B cell (primary cell): ENCODE measurements at regions not wholly inside any gene's neighbourhood (a gene's known extent, or its start where the extent isn't known, plus 50 kb on each side); places are given as distances from the start of the nearest gene placed in this dataset.

Experiments used
- ATAC-seq: fragments of 200-7000 bp; cut with Tn5 transposase; one replicate; pipeline ENCODE4 v1.10.0; 2021; ENCODE audit warnings: low read depth, mild to moderate bottlenecking, moderate number of reproducible peaks, moderate library complexity
- CTCF ChIA-PET: fragments of 350-600 bp; sonication (Branson Sonifier 250); formaldehyde crosslinking; loops from one replicate; lab custom pipeline; 2021; ENCODE audit warnings: antibody characterized with exemption, inconsistent platforms; lab: Charles Lee
- POLR2A ChIA-PET: fragments of 350-600 bp; sonication (Branson Sonifier 250); formaldehyde crosslinking; loops from one replicate; lab custom pipeline; 2021; ENCODE audit warnings: antibody characterized with exemption; lab: Charles Lee
- DNase-seq: peaks from one replicate; pipeline ENCODE4 v3.0.0; 2013
- H2AFZ ChIP-seq: 2 replicates; pipeline ENCODE4 v1.6.1; 2012; ENCODE audit warnings: mild to moderate bottlenecking, low read depth, low read length; ENCODE audit not compliant: insufficient read depth, poor library complexity, severe bottlenecking
- H3K27ac ChIP-seq, 2 donors: 1 replicate in 1 of 2; 2 replicates in 1 of 2; pipeline ENCODE4 v1.5.1; 2012 to 2013; ENCODE audit warnings: low read length in 2 of 2, mild to moderate bottlenecking in 2 of 2, moderate library complexity in 1 of 2
- H3K27me3 ChIP-seq, 4 experiments: fragments of 200-600 bp in 1 of 4; sonication (generic) in 1 of 4; replicated peaks in 1 of 4; 1 replicate in 2 of 4; 2 replicates in 2 of 4; pipeline versions ENCODE4 v1.6.1 to v1.7.0; 2013 to 2016; ENCODE audit warnings: low read length in 3 of 4, mild to moderate bottlenecking in 2 of 4, mixed read lengths in 1 of 4, moderate library complexity in 1 of 4; ENCODE audit not compliant: insufficient read depth in 4 of 4, control insufficient read depth in 3 of 4; ENCODE audit errors: control extremely low read depth in 1 of 4
- H3K36me3 ChIP-seq, 2 experiments: replicated peaks in 1 of 2; 1 replicate in 1 of 2; 2 replicates in 1 of 2; pipeline versions ENCODE4 v1.6.1 to v1.7.1; 2013; ENCODE audit warnings: low read length in 1 of 2; ENCODE audit not compliant: insufficient read depth in 2 of 2, control insufficient read depth in 1 of 2; ENCODE audit errors: control extremely low read depth in 1 of 2, extremely low read depth in 1 of 2
- H3K4me1 ChIP-seq, 2 donors: fragments of 200-600 bp in 1 of 2; sonication (generic) in 1 of 2; 1 replicate in 1 of 2; 2 replicates in 1 of 2; pipeline versions ENCODE4 v1.5.1 to v1.6.1; 2013 to 2017; ENCODE audit warnings: low read length in 2 of 2; ENCODE audit not compliant: control insufficient read depth in 2 of 2, insufficient read depth in 2 of 2
- H3K4me2 ChIP-seq: replicated peaks from 2 replicates; pipeline ENCODE3; 2012; ENCODE audit warnings: mild to moderate bottlenecking, low read depth, low read length; ENCODE audit not compliant: poor library complexity, severe bottlenecking
- H3K4me3 ChIP-seq, 5 experiments: fragments of 200-600 bp in 1 of 5; sonication (generic) in 1 of 5; 1 replicate in 3 of 5; 2 replicates in 2 of 5; pipeline versions ENCODE4 v1.5.1 to v1.7.0; 2011 to 2016; ENCODE audit warnings: low read length in 4 of 5, mild to moderate bottlenecking in 4 of 5, low read depth in 2 of 5, control low read depth in 1 of 5, moderate library complexity in 1 of 5; ENCODE audit not compliant: insufficient read depth in 1 of 5; ENCODE audit errors: control extremely low read depth in 1 of 5, extremely low read depth in 1 of 5
- H3K79me2 ChIP-seq: fragments of 200-600 bp; sonication (generic); one replicate; pipeline ENCODE4 v1.6.0; 2016; ENCODE audit warnings: low read length; ENCODE audit not compliant: control insufficient read depth, insufficient read depth
- H3K9ac ChIP-seq: fragments of 200-600 bp; sonication (generic); 2 replicates; pipeline ENCODE4 v1.6.1; 2017; ENCODE audit warnings: mild to moderate bottlenecking, low read length, moderate library complexity
- H3K9me3 ChIP-seq, 3 donors: one replicate each; pipeline versions ENCODE4 v1.6.1 to v1.7.1; 2013; ENCODE audit warnings: low read length in 2 of 3; ENCODE audit not compliant: control insufficient read depth in 2 of 3, insufficient read depth in 1 of 3; ENCODE audit errors: control extremely low read depth in 1 of 3
- H4K20me1 ChIP-seq: 2 replicates; pipeline ENCODE4 v1.6.0; 2012; ENCODE audit warnings: mild to moderate bottlenecking, low read length; ENCODE audit not compliant: insufficient read depth, control insufficient read depth, poor library complexity, severe bottlenecking
- H3K27ac Mint-ChIP-seq: one replicate; pipeline ENCODE4 v1.8.0; 2021; ENCODE audit warnings: mixed read lengths
- H3K27me3 Mint-ChIP-seq: one replicate; pipeline ENCODE4 v1.8.0; 2021; ENCODE audit warnings: mixed read lengths
- H3K4me1 Mint-ChIP-seq: one replicate; pipeline ENCODE4 v1.8.0; 2021; ENCODE audit warnings: mixed read lengths
- H3K4me3 Mint-ChIP-seq: one replicate; pipeline ENCODE4 v1.8.0; 2021; ENCODE audit warnings: mixed read lengths
- H3K9me3 Mint-ChIP-seq: one replicate; pipeline ENCODE4 v1.8.0; 2022; ENCODE audit warnings: mixed read lengths; ENCODE audit not compliant: insufficient read depth
- CTCF ChIP-seq: fragments of 200-600 bp; IDR thresholded peaks from one replicate; pipeline ENCODE4 v1.8.0; 2022; ENCODE audit warnings: antibody characterized with exemption, mild to moderate bottlenecking
- EZH2 ChIP-seq: IDR thresholded peaks from 2 replicates; pipeline ENCODE4 v1.6.1; 2012; ENCODE audit warnings: borderline replicate concordance, low read depth, mild to moderate bottlenecking, moderate library complexity, low read length; ENCODE audit not compliant: insufficient read depth, poor library complexity, severe bottlenecking
- WGBS: methylation state at CpG from one replicate; pipeline ENCODE4 v1.1.5; 2013; ENCODE audit warnings: missing lambda C conversion rate; ENCODE audit not compliant: insufficient coverage; 5-methylcytosine and 5-hydroxymethylcytosine counted together
- intact Hi-C: fragments of 100-400 bp; cut with micrococcal nuclease; formaldehyde crosslinking; loops from one replicate; pipeline ENCODE4 v1.10.0; 2022

DNA sequence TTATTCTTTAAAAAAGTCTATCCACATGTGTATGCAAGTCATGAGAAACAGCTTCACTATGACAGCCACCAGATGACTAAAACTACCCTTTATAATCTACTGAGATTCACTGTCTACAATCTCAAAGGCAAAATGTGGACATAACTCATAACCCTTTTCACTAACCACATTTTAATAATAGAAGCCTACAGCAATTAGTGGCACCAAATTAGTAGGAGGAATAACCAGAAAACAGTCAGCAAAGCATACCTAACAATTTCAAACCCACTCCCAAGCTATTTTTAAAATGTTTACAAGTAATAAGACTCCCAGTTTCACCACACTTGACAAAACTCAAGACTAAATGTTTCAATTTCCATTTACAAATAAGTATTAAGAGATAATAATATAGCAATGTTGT is 442.9 kb downstream of the PTPRC start:
- H3K27me3 ChIP-seq = no peaks in the 10 kb centered on the region
- TF ChIP-seq EZH2 (no peak), CTCF (no peak)
- no peak overlapping the region for H3K9ac ChIP-seq
- no peaks in the 10 kb centered on the region for H3K79me2 ChIP-seq
- ATAC-seq = no peak
- ChIA-PET CTCF (no interaction called here), POLR2A (no interaction called here)
- DNase-seq = no peak
- peaks cover 0 to 1% (median 0%) of the 10 kb centered on the region in 3 donors for H3K9me3 ChIP-seq
- H3K27ac Mint-ChIP-seq = no peak overlapping the region
- H3K36me3 ChIP-seq = no peaks in the 10 kb centered on the region
- H3K4me1 ChIP-seq = no peaks in the 10 kb centered on the region
- H3K4me1 Mint-ChIP-seq = peaks cover 3% of the 10 kb centered on the region
- intact Hi-C loops = no loop called here
- no peaks in the 10 kb centered on the region for H3K9me3 Mint-ChIP-seq
- no peak overlapping the region for H3K27ac ChIP-seq
- H4K20me1 ChIP-seq = no peaks in the 10 kb centered on the region
- no peaks in the 10 kb centered on the region for H3K27me3 Mint-ChIP-seq
- H3K4me3 ChIP-seq = no peak overlapping the region
- no peak overlapping the region for H3K4me2 ChIP-seq
- H3K4me3 Mint-ChIP-seq = no peak overlapping the region
- H2AFZ ChIP-seq = no peak overlapping the region

DNA sequence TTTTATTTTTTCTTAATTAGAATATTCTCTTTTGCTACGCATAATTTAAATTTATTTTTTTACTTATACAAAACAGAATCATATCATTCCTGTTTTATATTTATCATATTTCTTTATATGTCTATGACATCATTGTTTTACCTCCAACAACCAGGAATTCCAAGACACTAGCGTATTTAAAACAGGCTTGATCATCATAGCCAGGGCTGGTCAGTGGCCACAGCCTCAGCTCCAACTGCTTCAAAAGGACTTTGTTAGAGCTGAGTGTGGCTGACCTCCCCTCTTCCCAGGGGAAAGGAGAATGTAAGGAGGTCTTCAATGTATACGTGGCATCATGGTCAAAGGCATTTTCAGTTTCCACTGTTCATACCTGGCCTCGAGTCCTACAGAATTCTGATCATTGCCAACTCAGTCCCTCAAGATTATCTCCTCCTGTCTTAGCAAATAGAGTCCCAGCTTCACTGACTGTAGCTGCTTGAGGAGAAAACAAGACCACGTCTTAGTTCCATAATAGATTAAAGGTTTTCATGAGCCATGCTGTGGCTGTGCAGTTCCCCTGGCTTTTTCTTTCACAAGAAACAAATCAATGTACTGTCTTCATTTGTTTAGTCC is 444.0 kb downstream of the PTPRC start:
- H3K27ac ChIP-seq = no peak overlapping the region
- WGBS = 83% methylated on average over 1 of the region's 5 CpGs

More for the DNA sequence above, 444.0 kb downstream of the PTPRC start:
- Mint-ChIP-seq H3K27ac (no peak overlapping the region), H3K9me3 (no peaks in the 10 kb centered on the region), H3K4me3 (no peak overlapping the region), H3K4me1 (peaks cover 7% of the 10 kb centered on the region), H3K27me3 (no peaks in the 10 kb centered on the region)
- no peak for DNase-seq
- no peak overlapping the region for H3K4me3 ChIP-seq
- H3K9ac ChIP-seq = no peak overlapping the region
- ATAC-seq = no peak
- peaks cover 0 to 6% of the 10 kb centered on the region in 2 donors for H3K4me1 ChIP-seq
- ChIA-PET POLR2A (no interaction called here), CTCF (interaction anchor here (0.6 kb wide), 1 partner anchor 677 kb away, joined by 4 read pairs; no protein-coding TSS in a partner anchor)
- TF ChIP-seq EZH2 (no peak), CTCF (no peak)
- no peaks in the 10 kb centered on the region for H4K20me1 ChIP-seq
- no peak overlapping the region for H3K4me2 ChIP-seq
- intact Hi-C loops = no loop called here
- no peaks in the 10 kb centered on the region for H3K36me3 ChIP-seq
- H2AFZ ChIP-seq = no peak overlapping the region
- H3K9me3 ChIP-seq = peaks cover 0 to 1% (median 0%) of the 10 kb centered on the region in 3 donors
- H3K27me3 ChIP-seq = no peaks in the 10 kb centered on the region
- H3K79me2 ChIP-seq = no peaks in the 10 kb centered on the region
